ENCODE measurements at regions not wholly inside any gene's neighbourhood (a gene's known extent, or its start where the extent isn't known, plus 50 kb on each side); places are given as distances from the start of the nearest gene placed in this dataset.
"Not testable (repeated sequence)": the region's sequence is repeated elsewhere in the genome, so short reads cannot be mapped to it uniquely, and the experiment has no call there.

GRCh38 chr2:89821455-89821945 is 1130.0 kb downstream of the RPIA start:
- H3K4me3 Mint-ChIP-seq = no peak overlapping the region
- H3K4me1 Mint-ChIP-seq = no peaks in the 10 kb centered on the region
- peaks cover 36% of the 10 kb centered on the region for H3K36me3 Mint-ChIP-seq
- H3K27me3 Mint-ChIP-seq = no peaks in the 10 kb centered on the region
- DNase-seq = no peak
- no peak overlapping the region for H3K27ac Mint-ChIP-seq
- peaks cover 76% of the 10 kb centered on the region for H3K9me3 Mint-ChIP-seq

- H3K9me3 Mint-ChIP-seq = peaks cover 68% of the 10 kb centered on the region
- not testable (repeated sequence) for H3K27ac Mint-ChIP-seq, H3K4me1 Mint-ChIP-seq, H3K27me3 Mint-ChIP-seq, DNase-seq, H3K4me3 Mint-ChIP-seq
- H3K36me3 Mint-ChIP-seq = peaks cover 39% of the 10 kb centered on the region
Measured at GRCh38 chr2:89822342-89822741, 1130.9 kb downstream of the RPIA start.

GRCh38 chr2:89823556-89823955 is 1132.1 kb downstream of the RPIA start:
- no peak overlapping the region for H3K4me3 Mint-ChIP-seq
- peaks cover 56% of the 10 kb centered on the region for H3K9me3 Mint-ChIP-seq
- no peak for DNase-seq
- no peaks in the 10 kb centered on the region for H3K27me3 Mint-ChIP-seq
- peaks cover 35% of the 10 kb centered on the region for H3K36me3 Mint-ChIP-seq
- H3K4me1 Mint-ChIP-seq = no peaks in the 10 kb centered on the region
- no peak overlapping the region for H3K27ac Mint-ChIP-seq

GRCh38 chr2:89825034-89825433 is 1133.6 kb downstream of the RPIA start:
- DNase-seq = no peak
- Mint-ChIP-seq H3K36me3 (peaks cover 25% of the 10 kb centered on the region), H3K27ac (no peak overlapping the region), H3K4me1 (no peaks in the 10 kb centered on the region), H3K27me3 (no peaks in the 10 kb centered on the region), H3K9me3 (peaks cover 51% of the 10 kb centered on the region), H3K4me3 (no peak overlapping the region)

GRCh38 chr2:89826741-89827140 is 1135.3 kb downstream of the RPIA start:
- not testable (repeated sequence) for H3K4me3 Mint-ChIP-seq, H3K27ac Mint-ChIP-seq, H3K27me3 Mint-ChIP-seq, DNase-seq, H3K4me1 Mint-ChIP-seq
- peaks cover 50% of the 10 kb centered on the region for H3K9me3 Mint-ChIP-seq
- H3K36me3 Mint-ChIP-seq = peaks cover 24% of the 10 kb centered on the region

GRCh38 chr2:89827829-89828228 is 1136.4 kb downstream of the RPIA start:
- peaks cover 24% of the 10 kb centered on the region for H3K36me3 Mint-ChIP-seq
- H3K27me3 Mint-ChIP-seq, H3K4me3 Mint-ChIP-seq, H3K4me1 Mint-ChIP-seq, DNase-seq, H3K27ac Mint-ChIP-seq: not testable (repeated sequence)
- H3K9me3 Mint-ChIP-seq = peaks cover 46% of the 10 kb centered on the region

GRCh38 chr2:89828416-89828815 is 1136.9 kb downstream of the RPIA start:
- Mint-ChIP-seq H3K36me3 (peaks cover 26% of the 10 kb centered on the region), H3K9me3 (peaks cover 40% of the 10 kb centered on the region)
- H3K27ac Mint-ChIP-seq, DNase-seq, H3K27me3 Mint-ChIP-seq, H3K4me3 Mint-ChIP-seq, H3K4me1 Mint-ChIP-seq: not testable (repeated sequence)

GRCh38 chr2:89828961-89829631 is 1137.6 kb downstream of the RPIA start:
- not testable (repeated sequence) for DNase-seq, H3K27ac Mint-ChIP-seq, H3K27me3 Mint-ChIP-seq, H3K4me3 Mint-ChIP-seq, H3K4me1 Mint-ChIP-seq
- H3K36me3 Mint-ChIP-seq = peaks cover 21% of the 10 kb centered on the region
- peaks cover 34% of the 10 kb centered on the region for H3K9me3 Mint-ChIP-seq

GRCh38 chr2:89829828-89830227 is 1138.4 kb downstream of the RPIA start:
- H3K27me3 Mint-ChIP-seq = no peaks in the 10 kb centered on the region
- H3K27ac Mint-ChIP-seq = no peak overlapping the region
- H3K36me3 Mint-ChIP-seq = peaks cover 21% of the 10 kb centered on the region
- no peak overlapping the region for H3K4me3 Mint-ChIP-seq
- no peak for DNase-seq
- H3K4me1 Mint-ChIP-seq = no peaks in the 10 kb centered on the region
- H3K9me3 Mint-ChIP-seq = peaks cover 38% of the 10 kb centered on the region

GRCh38 chr2:89830341-89831218 is 1139.1 kb downstream of the RPIA start:
- H3K27ac Mint-ChIP-seq, DNase-seq, H3K4me1 Mint-ChIP-seq, H3K4me3 Mint-ChIP-seq, H3K27me3 Mint-ChIP-seq: not testable (repeated sequence)
- H3K9me3 Mint-ChIP-seq = peaks cover 38% of the 10 kb centered on the region
- H3K36me3 Mint-ChIP-seq = peaks cover 22% of the 10 kb centered on the region

GRCh38 chr2:89831641-89832498 is 1140.4 kb downstream of the RPIA start:
- Mint-ChIP-seq H3K4me1 (no peaks in the 10 kb centered on the region), H3K9me3 (peaks cover 51% of the 10 kb centered on the region), H3K36me3 (peaks cover 22% of the 10 kb centered on the region), H3K4me3 (no peak overlapping the region), H3K27me3 (no peaks in the 10 kb centered on the region), H3K27ac (no peak overlapping the region)
- DNase-seq = no peak

DNA sequence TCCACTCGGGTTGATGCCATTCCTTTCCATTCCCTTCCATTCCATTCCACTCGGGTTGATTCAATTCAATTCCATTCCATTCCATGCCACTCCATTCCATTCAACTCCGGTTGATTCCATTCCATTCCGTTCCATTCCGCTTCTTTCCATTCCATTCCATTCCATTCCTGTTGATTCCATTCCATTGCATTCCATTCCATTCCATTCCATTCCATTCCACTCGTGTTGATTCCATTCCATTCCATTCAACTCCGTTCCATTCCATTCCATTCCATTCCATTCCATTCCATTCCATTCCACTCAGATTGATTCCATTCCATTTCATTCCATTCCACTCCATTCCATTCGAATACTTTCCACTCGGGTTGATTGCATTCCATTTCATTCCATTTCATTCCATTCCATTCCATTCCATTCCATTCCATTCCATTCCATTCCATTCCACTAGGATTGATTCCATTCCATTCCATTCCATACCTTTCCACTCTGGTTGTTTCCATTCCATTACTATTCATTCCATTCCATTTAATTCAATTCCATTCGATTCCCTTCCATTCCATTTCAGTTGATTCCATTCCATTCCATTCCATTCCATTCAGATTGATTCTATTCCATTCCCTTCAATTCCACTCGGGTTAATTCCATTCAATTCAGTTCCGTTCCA is 1141.8 kb downstream of the RPIA start:
- H3K27ac Mint-ChIP-seq = no peak overlapping the region
- H3K9me3 Mint-ChIP-seq = peaks cover 54% of the 10 kb centered on the region
- no peaks in the 10 kb centered on the region for H3K27me3 Mint-ChIP-seq
- no peak overlapping the region for H3K4me3 Mint-ChIP-seq
- DNase-seq = no peak
- H3K36me3 Mint-ChIP-seq = peaks cover 23% of the 10 kb centered on the region
- no peaks in the 10 kb centered on the region for H3K4me1 Mint-ChIP-seq

GRCh38 chr2:89833780-89834117 is 1142.3 kb downstream of the RPIA start:
- Mint-ChIP-seq H3K27ac (no peak overlapping the region), H3K4me1 (no peaks in the 10 kb centered on the region), H3K36me3 (peaks cover 26% of the 10 kb centered on the region), H3K4me3 (no peak overlapping the region), H3K27me3 (no peaks in the 10 kb centered on the region), H3K9me3 (peaks cover 54% of the 10 kb centered on the region)
- DNase-seq = no peak

GRCh38 chr2:89834306-89834705 is 1142.8 kb downstream of the RPIA start:
- Mint-ChIP-seq H3K27me3 (no peaks in the 10 kb centered on the region), H3K4me1 (no peaks in the 10 kb centered on the region)

More at GRCh38 chr2:89834306-89834705, 1142.8 kb downstream of the RPIA start:
- Mint-ChIP-seq H3K27ac (no peak overlapping the region), H3K9me3 (peaks cover 50% of the 10 kb centered on the region), H3K4me3 (no peak overlapping the region), H3K36me3 (peaks cover 23% of the 10 kb centered on the region)
- DNase-seq = no peak
